Right atrium auricular region (tissue), 2 donors: ENCODE measurements at regions not wholly inside any gene's neighbourhood (a gene's known extent, or its start where the extent isn't known, plus 50 kb on each side); places are given as distances from the start of the nearest gene placed in this dataset.

Source experiments
- DNase-seq: peaks from one replicate; pipeline ENCODE4 v3.0.0-alpha.2; 2019; ENCODE audit warnings: low spot score
- H3K27ac ChIP-seq, 2 donors: fragments of 200-600 bp; sonication (generic); 1 replicate in 1 of 2; 2 replicates in 1 of 2; pipeline ENCODE4 v1.5.1; 2016 to 2019
- H3K27me3 ChIP-seq, 2 donors: fragments of 200-600 bp; sonication (generic); one replicate each; pipeline versions ENCODE4 v1.5.1 to v1.6.0; 2017 to 2019
- H3K36me3 ChIP-seq: fragments of 200-600 bp; sonication (generic); one replicate; pipeline ENCODE4 v1.5.1; 2016
- H3K4me1 ChIP-seq, 2 donors: fragments of 200-600 bp; sonication (generic); one replicate each; pipeline versions ENCODE4 v1.5.1 to v1.6.0; 2017 to 2019
- H3K4me3 ChIP-seq, 2 donors: fragments of 200-600 bp; sonication (generic); 1 replicate in 1 of 2; 2 replicates in 1 of 2; pipeline ENCODE4 v1.5.1; 2017 to 2019; ENCODE audit warnings: mild to moderate bottlenecking in 1 of 2, moderate library complexity in 1 of 2
- H3K9me3 ChIP-seq, 2 donors: fragments of 200-600 bp; sonication (generic); one replicate each; pipeline ENCODE4 v1.5.1; 2019
- TF ChIP-seq, protein P1 (sequence below), 2 donors: fragments of 200-600 bp; sonication (generic); IDR thresholded peaks; one replicate each; pipeline ENCODE4 v1.5.1; 2019; ENCODE audit warnings: antibody characterized with exemption in 2 of 2

DNA sequence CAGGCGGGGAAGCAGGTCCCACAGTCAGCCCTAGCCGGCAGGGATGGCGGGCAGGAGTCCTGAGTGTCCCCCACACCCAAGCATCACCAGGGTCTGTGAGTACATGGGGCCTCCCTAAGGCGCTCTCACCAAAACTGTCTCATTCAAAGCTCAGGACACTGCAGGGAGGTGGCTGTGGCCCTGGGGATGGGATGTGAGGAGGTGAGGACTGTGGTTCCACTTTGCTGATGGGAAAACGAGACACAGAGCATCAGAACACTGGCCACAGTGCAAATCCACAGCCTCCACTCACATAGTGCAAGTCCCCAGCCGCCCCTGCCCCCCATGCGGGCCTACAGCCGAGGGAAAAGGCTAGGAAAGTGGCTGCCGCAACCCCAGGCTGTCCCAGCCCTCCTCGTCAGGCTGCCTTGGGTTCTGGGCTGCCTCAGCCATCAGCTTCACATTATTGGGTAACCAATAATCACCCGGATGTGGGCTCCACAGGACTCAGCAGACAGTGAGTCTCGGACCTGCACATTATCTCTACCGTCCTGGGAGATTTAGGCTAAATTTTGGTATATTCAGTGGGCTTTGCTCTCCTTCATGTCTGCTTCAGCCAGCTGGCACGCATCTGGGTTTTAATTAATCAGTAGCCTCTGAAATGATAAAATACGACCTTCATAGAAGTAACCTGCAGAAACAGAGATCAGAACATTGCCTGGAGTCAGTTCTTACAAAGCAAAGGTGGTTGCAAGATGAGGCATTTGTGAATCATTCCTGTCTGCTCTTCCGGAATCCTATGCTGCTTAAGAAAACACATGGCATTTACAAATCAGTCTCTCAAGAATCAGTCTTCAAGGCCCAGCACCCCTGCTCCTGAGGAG, 77.0 kb downstream of the SOX1 start:
- no peaks in the 10 kb centered on the region for H3K36me3 ChIP-seq
- no peaks in the 10 kb centered on the region for H3K4me1 ChIP-seq
- no peak overlapping the region for H3K27ac ChIP-seq
- H3K27me3 ChIP-seq = no peaks in the 10 kb centered on the region
- no peaks in the 10 kb centered on the region for H3K9me3 ChIP-seq
- DNase-seq = no peak
- TF ChIP-seq, protein P1, sequence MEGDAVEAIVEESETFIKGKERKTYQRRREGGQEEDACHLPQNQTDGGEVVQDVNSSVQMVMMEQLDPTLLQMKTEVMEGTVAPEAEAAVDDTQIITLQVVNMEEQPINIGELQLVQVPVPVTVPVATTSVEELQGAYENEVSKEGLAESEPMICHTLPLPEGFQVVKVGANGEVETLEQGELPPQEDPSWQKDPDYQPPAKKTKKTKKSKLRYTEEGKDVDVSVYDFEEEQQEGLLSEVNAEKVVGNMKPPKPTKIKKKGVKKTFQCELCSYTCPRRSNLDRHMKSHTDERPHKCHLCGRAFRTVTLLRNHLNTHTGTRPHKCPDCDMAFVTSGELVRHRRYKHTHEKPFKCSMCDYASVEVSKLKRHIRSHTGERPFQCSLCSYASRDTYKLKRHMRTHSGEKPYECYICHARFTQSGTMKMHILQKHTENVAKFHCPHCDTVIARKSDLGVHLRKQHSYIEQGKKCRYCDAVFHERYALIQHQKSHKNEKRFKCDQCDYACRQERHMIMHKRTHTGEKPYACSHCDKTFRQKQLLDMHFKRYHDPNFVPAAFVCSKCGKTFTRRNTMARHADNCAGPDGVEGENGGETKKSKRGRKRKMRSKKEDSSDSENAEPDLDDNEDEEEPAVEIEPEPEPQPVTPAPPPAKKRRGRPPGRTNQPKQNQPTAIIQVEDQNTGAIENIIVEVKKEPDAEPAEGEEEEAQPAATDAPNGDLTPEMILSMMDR (IDR thresholded peaks at IDR 0.05) = no peak
- no peak overlapping the region for H3K4me3 ChIP-seq

DNA sequence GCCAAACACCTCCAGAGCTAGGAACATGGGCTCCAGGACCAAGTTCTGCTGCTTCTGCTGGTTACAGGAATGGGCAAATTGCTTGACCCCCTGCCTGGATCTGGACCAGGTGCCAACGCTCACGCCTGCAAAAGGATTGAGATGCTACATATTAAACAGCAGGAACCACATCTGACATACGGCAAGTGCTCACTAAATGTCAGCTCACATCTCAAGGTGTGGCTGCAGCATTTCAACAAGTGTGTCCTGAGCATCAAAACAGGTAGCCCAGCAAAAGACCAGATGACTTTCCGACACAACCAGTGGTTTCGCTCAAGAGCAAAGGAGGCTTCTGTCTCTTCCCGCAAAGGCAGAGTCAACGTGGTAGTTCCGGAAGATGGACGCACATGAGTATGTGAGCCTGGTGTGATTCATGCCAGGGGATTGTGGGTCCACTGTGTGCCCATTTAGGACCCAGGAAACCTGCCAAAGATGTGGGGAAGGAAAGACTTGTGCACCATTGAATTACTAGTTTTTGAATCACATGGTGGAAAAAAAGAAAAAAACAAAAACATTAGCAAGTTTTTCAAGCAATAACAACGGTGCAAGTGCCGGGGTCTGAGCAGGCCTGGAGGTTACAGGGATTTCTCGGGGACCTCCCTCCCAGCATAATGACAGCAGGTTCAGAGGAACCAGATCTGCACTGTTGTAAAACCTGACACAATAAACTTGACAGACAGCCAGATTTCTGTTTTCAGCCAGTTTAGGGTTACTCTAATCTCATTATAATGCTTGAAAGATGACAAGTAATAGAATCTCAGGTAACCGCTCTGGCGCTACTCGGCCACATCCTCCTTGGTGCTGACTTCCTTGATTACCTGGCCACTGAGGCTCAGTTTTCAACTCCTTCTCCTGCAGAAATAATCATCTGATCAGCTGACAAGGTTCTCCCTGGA, 77.9 kb downstream of the SOX1 start:
- TF ChIP-seq, protein P1 (IDR thresholded peaks at IDR 0.05) = no peak
- Histone ChIP-seq H3K36me3 (no peaks in the 10 kb centered on the region), H3K27ac (no peak overlapping the region), H3K27me3 (no peaks in the 10 kb centered on the region), H3K4me3 (no peak overlapping the region), H3K9me3 (no peaks in the 10 kb centered on the region), H3K4me1 (no peaks in the 10 kb centered on the region)
- DNase-seq = no peak

DNA sequence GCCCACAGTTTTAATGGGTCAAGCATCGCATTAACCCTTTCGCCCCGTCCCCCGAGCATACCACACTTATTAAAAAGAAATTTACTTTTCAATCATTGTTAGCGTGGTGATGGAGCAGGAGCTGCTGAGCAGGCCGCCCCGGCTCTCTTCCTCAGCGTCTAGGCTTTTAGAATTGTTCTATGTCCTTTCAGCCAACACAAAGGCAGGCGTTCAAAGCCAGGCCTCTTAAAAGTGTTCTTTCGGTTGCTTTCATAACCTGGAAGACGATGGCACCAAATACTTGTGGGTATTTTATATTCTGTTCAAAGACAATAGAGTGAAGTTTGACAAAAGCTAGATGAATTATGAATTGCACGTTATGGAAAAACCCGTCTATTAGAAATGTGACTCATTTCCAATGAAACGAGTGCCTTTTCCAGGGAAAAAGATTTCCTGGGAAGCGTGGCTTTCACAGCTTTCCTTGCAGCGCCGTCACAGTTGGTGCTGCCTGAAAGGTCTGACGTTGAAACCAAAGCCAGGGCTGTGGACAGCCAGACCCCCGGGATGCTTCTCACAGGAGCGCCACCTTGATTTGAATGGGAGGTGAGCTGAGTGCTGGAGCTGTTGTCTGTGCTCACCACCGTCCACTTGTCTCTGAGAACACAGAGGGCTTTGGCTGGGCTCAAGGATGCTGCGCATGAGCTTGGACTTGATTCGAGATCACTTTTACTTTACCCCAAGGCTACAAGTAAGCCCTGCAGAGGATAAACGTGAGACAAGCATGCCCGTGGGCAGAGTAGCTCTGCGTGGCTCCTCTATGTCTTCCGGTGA, 78.8 kb downstream of the SOX1 start:
- DNase-seq = no peak

DNA sequence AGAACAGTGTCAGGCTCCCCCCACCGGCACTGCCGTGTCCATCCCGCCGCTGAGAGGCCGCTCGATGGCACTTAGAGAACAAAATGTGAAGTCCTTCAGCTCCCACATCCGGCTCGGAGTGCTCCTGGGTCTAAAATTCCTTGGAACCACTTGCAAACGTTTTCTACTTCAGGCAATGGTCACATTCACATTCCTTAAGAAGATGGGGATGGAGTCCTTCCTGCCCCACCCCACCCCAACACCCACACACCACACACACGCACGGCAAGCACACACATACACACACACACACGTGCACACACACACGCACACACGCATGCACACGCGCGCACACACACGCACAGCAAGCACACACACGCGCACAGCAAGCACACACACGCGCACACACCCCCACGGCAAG, 83.4 kb downstream of the SOX1 start:
- no peaks in the 10 kb centered on the region for H3K9me3 ChIP-seq
- no peak overlapping the region for H3K4me3 ChIP-seq
- no peaks in the 10 kb centered on the region for H3K36me3 ChIP-seq
- no peak overlapping the region for H3K27ac ChIP-seq
- no peaks in the 10 kb centered on the region for H3K4me1 ChIP-seq
- TF ChIP-seq, protein P1 (IDR thresholded peaks at IDR 0.05) = no peak
- DNase-seq = no peak
- H3K27me3 ChIP-seq = no peaks in the 10 kb centered on the region

More for the DNA sequence above, 78.8 kb downstream of the SOX1 start:
- H3K27me3 ChIP-seq = no peaks in the 10 kb centered on the region
- no peaks in the 10 kb centered on the region for H3K36me3 ChIP-seq
- no peaks in the 10 kb centered on the region for H3K4me1 ChIP-seq
- TF ChIP-seq, protein P1 (IDR thresholded peaks at IDR 0.05) = no peak
- no peaks in the 10 kb centered on the region for H3K9me3 ChIP-seq
- H3K27ac ChIP-seq = no peak overlapping the region
- H3K4me3 ChIP-seq = no peak overlapping the region

DNA sequence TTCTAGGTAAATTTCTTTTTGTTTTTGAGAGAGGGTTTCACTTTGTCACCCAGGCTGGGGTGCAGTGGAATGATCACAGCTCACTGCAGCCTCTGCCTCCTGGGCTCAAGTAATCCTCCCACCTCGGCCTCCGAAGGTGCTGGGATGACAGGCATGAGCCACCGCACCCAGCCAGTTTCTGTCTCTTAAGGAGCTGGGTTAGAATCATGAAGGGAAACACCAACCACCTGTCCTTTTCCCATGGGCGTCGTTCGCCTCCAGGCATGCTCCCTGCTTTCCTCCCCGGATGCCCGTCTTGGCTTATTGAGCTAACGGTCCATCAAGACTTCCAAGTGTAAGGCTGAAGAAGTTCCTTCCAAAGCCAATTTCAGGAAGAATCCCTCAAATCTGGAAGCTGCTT, 85.9 kb downstream of the SOX1 start:
- Histone ChIP-seq H3K27ac (no peak overlapping the region), H3K4me1 (no peaks in the 10 kb centered on the region), H3K9me3 (peaks cover 0 to 9% of the 10 kb centered on the region in 2 donors), H3K27me3 (no peaks in the 10 kb centered on the region), H3K36me3 (no peaks in the 10 kb centered on the region), H3K4me3 (no peak overlapping the region)
- no peak for DNase-seq
- TF ChIP-seq, protein P1 (IDR thresholded peaks at IDR 0.05) = no peak
